Iris pigment epithelial cell (primary cell): ENCODE measurements at regions not wholly inside any gene's neighbourhood (a gene's known extent, or its start where the extent isn't known, plus 50 kb on each side); places are given as distances from the start of the nearest gene placed in this dataset.
"Not testable (repeated sequence)": the region's sequence is repeated elsewhere in the genome, so short reads cannot be mapped to it uniquely, and the experiment has no call there.

Experiments
- DNase-seq: peaks from one replicate; pipeline ENCODE4 v3.0.0-alpha.2; 2011; ENCODE audit warnings: low read depth

DNA sequence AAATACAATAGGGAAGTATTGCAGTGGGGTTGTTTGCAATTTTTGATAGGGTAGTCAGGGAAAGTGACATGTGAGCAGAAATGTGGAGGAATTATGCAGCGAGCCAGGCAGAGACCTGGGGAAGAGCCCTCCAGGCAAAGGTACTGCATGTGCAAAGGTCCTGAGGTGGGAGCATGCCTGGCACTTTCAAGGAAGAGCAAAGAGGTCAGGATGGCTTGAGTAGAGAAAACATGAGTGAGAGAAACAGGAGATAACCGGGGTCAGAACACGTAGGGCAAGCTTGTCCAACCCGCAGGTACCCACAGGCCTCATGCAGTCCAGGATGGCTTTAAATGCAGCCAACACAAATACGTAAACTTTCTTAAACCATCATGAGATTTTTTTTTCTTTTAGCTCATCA is 71.0 kb downstream of the COQ2 start:
- no peak for DNase-seq

DNA sequence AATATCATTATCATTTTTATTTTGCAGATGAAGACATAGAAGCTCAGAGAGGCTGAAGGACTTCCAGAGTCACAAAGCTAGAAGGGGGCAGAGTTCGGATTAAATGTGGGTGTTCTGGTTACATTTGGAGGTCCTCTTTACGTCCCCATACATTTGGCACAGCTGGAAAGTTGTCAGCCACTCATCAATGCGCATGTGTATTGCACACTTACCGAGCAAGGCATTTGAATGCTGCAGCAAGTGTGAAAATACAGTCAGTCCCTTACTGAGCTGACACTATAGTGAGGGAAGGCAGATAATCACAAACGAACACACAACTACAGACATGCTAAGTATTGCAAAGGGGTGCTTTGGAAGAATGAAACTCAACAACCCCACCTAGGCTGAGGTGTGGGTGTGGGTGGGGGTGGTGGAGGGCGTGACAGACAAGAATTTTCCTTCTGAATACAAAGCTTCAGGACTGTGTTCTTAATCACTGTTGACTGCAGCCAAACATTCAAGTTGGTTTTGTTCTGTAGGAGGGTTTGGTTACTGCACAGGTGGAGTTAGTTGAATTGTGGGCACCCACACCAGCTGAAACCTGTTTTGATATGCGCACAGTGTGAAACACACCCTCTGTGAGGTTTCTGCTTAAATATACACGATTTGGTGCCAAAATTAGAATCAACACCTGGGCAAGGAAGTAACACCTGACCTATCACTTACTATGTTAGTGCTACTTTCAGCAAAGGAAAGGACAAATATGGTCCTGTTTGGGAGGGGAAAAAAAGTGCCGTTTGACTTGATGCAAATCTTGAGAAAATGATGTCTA is 72.4 kb downstream of the COQ2 start:
- DNase-seq = no peak

DNA sequence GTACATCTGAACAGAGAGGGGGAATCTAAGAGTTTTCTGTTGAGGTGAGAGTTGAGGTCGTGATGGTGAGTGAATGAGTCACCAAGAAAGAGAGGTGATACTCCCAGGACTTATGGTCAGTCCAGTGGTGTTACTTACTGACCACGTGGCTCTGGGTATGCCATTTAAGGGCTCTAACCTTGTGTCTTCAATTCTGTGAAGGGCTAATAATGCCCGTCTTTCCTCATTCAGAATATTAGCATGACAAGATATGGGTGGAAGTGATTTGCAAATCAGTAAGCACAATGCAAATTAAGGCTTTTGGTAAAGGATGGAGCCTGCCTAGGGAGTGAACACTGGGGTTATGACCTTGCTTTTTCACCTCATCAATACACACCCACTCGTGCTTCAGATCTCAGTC is 75.2 kb downstream of the COQ2 start:
- DNase-seq = no peak

DNA sequence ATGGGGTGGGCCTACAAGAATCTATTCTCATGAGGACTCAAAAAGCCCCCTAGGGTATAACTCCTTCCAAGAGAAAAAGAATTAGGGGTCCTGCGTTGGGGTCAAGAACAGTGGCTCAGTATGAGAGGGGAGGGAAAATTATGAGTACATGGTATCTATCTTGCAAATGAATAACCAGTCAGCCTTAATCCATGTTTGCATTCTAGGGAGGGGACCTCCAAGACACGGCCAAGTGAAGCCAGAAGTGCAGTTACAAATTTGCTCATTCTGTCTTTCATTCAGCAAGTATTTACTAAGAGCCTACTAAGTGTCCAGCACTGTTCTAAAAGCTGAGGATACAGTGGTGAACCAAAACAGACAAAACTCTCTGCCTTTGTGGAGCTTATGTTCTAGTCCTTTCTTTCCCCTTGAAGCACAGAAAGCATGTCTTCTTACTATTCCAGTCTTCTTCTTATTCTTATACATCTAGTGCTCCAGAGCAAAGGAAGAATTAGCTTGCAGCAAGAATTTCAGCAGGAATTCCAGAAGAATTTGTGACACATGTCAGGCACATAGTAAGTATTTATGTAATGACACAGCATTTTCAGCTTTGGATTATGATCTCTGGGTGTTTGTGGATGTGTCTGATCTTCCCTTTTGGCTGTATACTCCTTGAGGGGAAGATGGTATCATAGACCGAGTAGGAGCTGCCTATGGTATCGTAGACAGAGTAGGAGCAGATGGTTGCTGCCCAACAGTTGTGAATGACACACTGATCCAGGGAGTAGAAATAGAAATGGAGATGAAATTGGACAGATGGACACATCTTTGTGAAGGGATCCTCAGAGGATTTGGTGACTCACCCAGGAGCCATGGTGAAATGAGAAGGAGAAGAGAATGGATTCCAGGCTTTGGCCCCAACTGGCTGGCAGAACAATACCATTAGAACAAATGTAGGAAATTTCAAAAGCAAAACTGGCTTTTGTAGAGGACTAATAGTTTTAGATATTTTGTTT is 75.9 kb downstream of the COQ2 start:
- DNase-seq = no peak

DNA sequence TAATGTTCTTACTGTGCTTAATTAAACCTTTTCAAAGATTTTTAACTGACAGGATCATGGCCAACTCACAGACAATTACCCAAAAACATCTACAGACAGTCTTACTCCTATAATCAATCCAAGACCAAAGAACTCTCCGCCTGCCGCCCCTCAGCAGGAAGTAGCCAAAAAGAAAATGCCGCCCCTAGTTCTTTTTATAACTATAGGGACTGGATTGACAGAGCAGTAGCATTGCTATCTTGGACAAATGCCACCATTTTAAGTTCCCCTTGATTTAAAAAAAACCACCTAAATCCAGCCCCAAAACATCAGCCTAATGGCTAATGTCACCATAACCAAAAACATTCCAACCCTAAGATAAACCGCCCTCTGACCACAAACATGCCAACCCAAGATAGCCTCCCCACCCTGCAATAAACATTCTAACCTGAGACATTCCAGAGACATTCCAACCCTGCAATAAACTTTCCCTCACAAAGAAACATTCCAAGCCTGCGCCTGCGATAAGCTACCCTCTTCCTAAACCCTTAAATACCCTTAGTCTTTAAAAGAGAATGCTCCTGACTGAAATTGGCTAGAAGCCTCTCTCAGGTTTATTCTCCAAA is 77.0 kb downstream of the COQ2 start:
- peak; percentile 74 for DNase-seq

DNA sequence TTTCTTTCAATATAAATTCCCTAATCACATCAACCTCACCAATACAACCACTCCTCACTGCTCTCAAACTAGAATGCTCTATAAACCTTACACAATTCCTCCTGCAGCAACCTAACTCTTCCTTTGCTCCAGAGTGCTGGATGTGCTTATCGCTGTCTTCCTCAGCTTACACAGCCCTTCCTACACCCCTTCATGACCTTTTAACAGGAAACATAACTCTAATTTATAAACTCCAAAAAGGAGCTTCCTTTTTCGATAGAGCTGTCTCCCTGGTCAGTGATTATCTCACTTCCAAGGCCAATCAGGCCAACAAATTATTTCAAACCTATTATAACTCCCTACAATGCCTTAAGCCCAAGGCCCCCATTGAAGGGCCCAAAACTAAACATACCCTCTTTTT is 78.8 kb downstream of the COQ2 start:
- no peak for DNase-seq

DNA sequence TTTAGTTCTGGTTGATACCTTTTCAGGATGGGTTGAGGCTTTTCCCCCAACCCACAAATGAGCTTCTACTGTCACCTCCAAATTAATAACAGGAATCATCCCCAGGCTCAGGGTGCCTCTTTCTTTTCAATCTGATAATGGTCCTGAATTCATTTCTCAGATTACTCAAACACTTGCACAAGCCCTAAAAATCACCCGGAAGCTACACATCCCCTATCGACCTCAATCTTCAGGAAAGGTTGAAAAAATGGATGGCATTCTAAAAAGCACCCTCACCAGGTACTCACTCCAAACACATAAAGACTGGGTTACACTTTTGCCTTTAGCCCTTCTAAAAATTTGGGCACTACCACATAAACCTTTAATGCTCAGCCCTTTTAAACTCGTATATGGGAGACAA is 79.9 kb downstream of the COQ2 start:
- no peak for DNase-seq

DNA sequence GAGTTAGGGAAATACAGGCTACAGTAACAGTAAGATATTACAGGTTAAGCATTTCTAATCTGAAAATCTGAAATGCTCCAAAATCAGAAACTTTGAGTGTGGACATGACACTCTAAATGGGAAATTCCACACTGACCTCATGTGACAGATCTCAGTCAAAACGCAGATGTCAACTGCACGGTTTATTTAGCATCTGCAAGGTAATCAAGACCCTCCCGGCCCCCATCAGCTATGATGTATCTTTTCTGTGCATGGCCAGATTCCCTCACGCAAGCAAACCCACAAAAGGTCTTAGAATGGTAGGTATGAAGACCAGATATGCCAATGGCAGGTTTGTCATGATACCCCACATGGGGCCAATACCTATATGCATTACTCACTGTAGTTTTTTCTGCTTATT is 82.8 kb downstream of the COQ2 start:
- DNase-seq = no peak

DNA sequence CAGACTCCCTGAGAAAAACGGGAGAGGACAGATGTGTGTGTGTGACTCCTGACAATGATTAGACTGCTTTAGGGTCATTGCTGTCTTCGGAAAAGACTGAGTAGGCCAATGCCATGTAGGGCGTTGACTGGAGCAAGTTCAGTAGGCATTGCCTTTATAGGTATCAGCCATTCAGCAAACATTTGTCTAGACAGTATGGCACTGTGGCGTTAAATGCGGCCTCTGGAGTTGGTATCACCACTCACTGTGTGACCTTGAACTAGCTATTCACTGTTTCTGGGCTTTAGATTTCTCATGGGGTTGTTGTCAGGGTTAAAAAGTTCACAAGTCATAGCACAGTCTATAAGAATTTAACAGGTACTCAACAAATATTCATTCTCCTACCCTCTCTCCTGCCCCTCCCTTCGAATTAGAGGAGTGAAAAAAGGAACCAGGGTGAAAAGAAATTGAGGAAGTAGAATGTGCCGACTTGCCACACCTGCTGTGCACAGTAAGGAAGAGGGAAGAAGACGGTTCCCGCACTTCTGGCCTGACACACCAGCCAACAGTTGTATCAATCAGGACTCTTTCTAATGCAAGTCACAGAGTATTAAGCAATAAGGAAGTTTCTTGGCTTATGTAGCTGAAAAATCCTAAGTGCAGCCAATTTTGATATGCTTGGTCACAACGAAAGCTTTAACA is 83.2 kb upstream of the PLAC8 start:
- no peak for DNase-seq

DNA sequence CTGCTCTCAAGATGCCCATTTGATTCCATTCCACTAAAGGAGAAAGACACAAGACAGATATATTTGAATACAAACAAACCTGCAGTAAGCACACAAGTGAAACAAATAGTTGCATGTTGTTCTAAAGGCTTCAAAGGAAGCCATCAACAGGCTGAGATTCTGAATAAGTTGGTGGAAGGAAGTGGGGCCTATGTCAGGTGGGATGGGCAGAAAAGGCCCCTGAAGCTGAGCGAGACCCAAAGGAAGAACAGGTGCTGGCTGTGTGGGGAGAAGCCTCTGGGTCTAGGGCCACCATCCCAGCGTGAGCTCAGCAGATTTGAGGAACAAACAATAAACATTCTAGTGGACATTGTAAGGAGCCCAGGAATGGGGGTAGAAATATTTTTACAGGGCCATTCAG is 82.4 kb upstream of the PLAC8 start:
- DNase-seq = no peak

DNA sequence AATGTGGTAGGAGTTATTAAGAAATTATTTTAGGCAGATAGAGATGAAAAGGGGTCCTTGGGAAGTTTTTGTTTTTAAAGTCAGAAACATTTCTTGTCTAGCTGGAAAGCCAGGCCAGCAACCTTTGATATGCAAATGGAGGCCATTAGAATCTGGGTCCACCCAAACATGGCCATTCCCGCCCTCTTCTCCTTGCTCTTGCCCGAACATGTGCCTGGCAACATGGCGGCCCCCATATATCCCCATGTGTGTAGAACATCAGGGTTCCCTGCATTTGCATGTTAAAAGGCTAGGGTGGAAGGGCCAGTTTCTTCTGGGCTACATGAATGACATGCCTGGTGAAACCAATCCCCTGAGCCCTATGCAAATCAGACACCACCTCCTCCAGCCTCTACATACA is 80.7 kb upstream of the PLAC8 start:
- DNase-seq = no peak

DNA sequence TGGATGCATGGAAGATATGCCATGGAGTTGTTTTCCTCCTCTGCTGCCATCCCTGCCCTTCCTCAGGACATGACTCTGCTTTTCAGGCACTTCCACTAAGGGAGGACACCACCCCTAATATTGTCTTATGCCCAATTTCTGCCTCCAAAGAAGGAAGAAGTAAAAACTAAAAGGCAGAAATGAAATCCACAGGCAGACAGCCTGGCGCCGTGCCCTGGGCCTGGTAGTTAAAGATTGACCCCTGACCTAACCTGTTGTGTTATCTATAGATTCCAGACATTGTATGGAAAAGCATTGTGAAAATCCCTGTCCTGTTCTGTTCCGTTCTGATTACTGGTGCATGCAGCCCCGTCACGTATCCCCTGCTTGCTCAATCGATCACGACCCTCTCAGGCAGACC is 80.1 kb upstream of the PLAC8 start:
- DNase-seq = not testable (repeated sequence)

DNA sequence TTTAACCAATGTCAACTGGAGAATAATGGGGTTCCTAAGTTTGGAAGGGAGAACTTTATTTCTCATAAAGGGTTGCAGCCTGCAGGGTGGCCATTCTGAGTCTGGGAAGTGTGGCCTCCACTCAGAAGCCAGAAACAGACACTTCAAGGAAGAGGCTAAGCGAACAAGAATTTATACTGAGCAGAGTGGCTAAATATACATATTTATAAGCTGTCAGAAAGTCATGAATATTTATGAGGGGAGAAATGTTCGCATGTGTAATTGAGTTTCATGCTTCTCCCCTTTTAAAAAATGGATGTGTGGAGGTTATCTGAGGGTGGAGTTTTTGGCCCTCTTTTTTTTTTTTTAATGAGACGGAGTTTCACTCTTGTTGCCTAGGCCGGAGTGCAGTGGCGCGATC is 78.1 kb upstream of the PLAC8 start:
- DNase-seq = no peak

DNA sequence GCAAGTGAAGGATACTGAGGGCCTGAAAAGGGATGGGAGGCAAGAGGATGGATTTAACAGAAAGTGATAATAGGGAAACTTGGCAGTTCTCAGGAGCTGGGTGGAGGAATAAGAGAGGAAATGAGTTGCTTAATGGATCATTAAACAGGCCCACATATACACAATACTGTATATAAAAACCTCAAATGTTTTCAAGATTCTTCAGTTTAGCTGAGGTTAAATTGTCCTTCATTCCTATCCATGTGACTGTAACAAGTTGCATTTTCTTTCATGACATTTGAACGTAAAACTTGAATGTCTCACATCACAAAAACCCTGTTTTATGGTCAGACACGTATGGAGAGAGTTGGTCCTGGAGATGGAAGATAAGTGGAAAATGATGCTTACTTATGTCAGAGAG is 76.5 kb upstream of the PLAC8 start:
- no peak for DNase-seq

DNA sequence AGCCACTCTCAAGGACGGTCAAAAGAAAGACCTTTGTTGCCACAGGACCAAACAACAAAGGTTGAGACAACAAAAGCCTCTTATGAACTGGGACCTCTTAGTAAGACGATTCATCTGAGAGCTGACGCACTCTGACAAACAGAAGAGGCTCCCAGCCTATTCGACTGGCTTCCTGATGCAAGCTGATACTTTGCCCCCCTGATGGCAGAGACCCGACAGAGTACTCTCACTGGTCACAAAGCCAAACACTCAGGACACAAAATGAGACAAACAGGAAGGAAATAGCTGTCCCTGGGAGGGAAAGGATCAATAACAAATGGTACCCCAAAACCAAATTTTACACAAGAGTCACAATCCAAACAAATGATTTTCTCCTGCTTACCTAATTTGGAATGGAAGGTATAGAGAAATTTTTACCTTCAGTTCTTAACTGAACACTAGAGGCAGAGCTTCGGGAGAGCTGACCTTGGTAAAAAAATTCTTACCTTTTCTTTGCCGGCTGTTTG is 75.2 kb upstream of the PLAC8 start:
- no peak for DNase-seq

DNA sequence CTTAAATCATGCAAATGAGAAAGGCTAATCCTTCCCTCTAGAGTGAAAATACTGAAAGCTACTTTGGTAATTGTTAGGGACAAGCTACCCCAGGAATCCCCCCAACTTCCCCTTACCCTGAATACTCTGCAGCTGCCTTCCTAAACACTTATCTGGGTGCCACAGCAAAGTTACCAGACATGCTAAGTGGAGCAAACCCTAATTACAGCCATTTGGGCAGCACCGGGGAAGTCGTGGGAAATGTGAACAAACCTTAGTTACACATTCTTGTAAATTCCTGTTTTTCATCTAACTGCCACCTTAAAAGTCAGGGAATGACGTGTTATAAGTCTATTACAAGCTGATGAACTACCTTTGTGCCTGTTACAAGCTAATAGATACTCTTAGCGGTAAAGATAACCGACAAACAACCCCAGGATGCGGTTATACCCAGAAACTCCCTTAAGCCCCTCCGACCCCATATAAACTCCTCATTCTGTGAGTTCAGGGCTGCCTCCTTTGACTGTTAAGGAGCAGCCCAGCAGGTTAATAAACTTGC is 66.0 kb upstream of the PLAC8 start:
- DNase-seq = no peak

DNA sequence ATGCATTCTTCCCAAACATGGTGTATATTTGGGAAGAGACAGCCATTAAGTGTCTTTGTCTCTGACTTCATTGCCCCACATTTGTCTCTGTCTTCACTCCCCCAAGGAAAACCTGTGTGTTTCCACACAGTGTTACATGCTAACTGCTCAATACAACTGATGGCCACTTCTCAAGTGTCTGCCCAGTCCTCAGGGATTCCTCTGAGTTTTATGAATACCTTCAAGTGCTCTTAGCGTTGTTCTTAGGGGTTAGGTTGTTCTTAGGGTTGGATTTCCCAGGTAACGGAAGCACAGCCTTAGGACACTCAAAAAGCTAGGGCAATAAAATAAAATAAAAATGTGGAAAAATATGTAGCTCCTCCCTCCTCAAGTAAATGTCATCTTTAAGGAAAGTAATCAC is 64.7 kb upstream of the PLAC8 start:
- no peak for DNase-seq

DNA sequence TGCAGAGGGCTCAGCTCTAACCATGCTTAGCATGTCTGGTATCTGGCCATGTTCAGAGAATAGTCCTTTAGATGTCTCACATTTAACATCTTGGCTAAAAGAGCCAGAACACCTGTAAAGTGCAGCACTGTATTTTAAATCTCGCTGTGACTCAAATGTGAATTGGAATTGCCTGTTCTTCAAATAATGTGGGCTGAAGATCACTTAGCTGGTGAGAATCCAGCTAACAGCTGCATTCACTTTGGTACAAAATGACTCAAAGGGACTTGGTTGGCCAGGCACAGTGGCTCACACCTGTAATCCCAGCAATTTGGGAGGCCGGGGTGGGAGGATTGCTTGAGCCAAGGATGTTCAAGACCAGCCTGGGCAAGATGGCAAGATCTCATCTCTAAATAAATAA is 63.5 kb upstream of the PLAC8 start:
- DNase-seq = no peak

DNA sequence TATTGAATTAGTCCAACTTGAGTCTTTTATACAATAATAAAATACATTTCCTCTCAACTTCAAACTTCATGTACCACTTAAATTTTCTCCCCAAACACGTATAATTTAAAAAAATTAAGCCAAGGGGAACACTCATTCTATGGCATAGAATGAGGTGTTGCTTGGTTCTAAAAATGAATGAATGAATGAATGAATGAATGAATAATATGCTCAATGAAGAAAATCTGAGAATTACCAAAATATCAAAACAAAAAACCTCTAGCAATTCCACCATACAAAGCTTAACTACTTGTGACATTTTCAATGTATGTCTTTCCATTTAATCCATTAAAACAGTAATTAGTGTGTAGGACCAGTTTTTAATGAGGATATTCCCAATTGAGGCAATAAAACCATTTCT is 62.7 kb upstream of the PLAC8 start:
- no peak for DNase-seq

DNA sequence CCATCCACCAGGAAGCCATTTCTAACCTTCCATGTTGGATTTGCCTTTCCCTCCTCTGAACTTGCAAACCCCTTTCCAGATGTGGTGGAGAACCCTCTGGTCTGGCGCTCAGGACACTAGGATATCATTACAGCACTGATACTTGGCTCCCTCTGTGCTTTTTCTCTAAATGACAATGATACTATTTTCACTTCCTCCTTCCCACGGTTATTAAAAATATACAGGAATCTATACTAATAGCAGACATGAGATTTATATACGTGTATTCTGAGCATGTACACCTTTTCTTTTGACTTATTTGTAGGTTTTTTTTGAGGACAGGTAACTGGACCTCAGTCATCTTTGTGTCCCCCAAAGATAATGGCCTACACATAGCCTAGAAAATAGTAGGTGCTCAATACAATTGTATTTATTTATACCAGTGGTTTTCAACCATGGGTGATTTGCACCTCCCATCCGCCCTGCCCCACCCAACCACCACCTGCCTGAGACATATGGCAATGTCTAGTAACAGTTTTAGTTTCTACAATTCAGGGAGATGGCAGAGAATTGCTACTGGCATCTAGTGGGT is 60.4 kb upstream of the PLAC8 start:
- no peak for DNase-seq

DNA sequence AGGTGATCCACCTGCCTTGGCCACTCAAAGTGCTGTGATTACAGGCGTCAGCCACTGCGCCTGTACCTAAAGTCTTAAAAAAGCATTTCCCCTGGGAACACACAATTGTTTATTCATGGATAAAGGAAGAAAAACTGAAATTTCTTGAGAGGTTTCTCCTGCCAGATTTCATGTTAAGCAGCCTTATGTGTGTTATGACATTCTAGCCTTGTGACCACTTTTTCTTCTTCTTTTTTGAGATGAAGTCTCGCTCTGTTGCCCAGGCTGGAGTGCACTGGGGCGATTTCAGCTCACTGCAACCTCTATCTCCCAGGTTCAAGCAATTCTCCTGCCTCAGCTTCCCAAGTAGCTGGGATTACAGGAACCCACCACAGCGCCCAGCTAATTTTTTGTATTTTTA is 57.8 kb upstream of the PLAC8 start:
- no peak for DNase-seq
